GM18498 (cell line): ENCODE measurements at regions not wholly inside any gene's neighbourhood (a gene's known extent, or its start where the extent isn't known, plus 50 kb on each side); places are given as distances from the start of the nearest gene placed in this dataset.

Experiments used
- ATAC-seq: cut with Tn5 transposase; IDR thresholded peaks from one replicate; pipeline ENCODE4 v1.9.1; 2021; ENCODE audit warnings: mild to moderate bottlenecking, moderate library complexity; ENCODE audit not compliant: unreplicated experiment

GRCh38 chrX:43005561-43005960, 227.6 kb upstream of the PPP1R2C start:
- ATAC-seq = no peak

GRCh38 chrX:43008356-43008755, 230.4 kb upstream of the PPP1R2C start:
- ATAC-seq = no peak

GRCh38 chrX:43016021-43016420, 238.1 kb upstream of the PPP1R2C start:
- ATAC-seq = no peak

GRCh38 chrX:43018031-43018430, 240.1 kb upstream of the PPP1R2C start:
- ATAC-seq = no peak

- ATAC-seq = no peak
These were observed 241.1 kb upstream of the PPP1R2C start for GRCh38 chrX:43019021-43019420.

GRCh38 chrX:43025806-43026315, 247.9 kb upstream of the PPP1R2C start:
- ATAC-seq = no peak

- no peak for ATAC-seq
These were observed 286.1 kb upstream of the PPP1R2C start for GRCh38 chrX:43064096-43064495.

- no peak for ATAC-seq
These were observed 288.0 kb upstream of the PPP1R2C start for GRCh38 chrX:43065978-43066377.

GRCh38 chrX:43068639-43069038, 290.7 kb upstream of the PPP1R2C start:
- ATAC-seq = no peak

GRCh38 chrX:43083016-43083415, 305.1 kb upstream of the PPP1R2C start:
- ATAC-seq = no peak

- no peak for ATAC-seq
These were observed 309.9 kb upstream of the PPP1R2C start for GRCh38 chrX:43087830-43088229.

- ATAC-seq = no peak
These were observed 318.9 kb upstream of the PPP1R2C start for GRCh38 chrX:43096830-43097229.

GRCh38 chrX:43106009-43106408, 328.0 kb upstream of the PPP1R2C start:
- ATAC-seq = no peak

GRCh38 chrX:43108828-43109227, 330.9 kb upstream of the PPP1R2C start:
- no peak for ATAC-seq

GRCh38 chrX:43121637-43122036, 343.7 kb upstream of the PPP1R2C start:
- ATAC-seq = no peak

- ATAC-seq = no peak
These were observed 361.7 kb upstream of the PPP1R2C start for GRCh38 chrX:43139645-43140044.

GRCh38 chrX:43140582-43140981, 362.6 kb upstream of the PPP1R2C start:
- no peak for ATAC-seq

GRCh38 chrX:43141885-43142284, 363.9 kb upstream of the PPP1R2C start:
- ATAC-seq = no peak

GRCh38 chrX:43148305-43148704, 370.3 kb upstream of the PPP1R2C start:
- no peak for ATAC-seq

GRCh38 chrX:43165343-43165920, 387.5 kb upstream of the PPP1R2C start:
- no peak for ATAC-seq

- ATAC-seq = no peak
These were observed 388.9 kb upstream of the PPP1R2C start for GRCh38 chrX:43166874-43167273.

- no peak for ATAC-seq
These were observed 397.5 kb upstream of the PPP1R2C start for GRCh38 chrX:43175434-43175833.

- no peak for ATAC-seq
These were observed 398.7 kb upstream of the PPP1R2C start for GRCh38 chrX:43176686-43177085.
